AG08395 (cell line): ENCODE measurements at regions not wholly inside any gene's neighbourhood (a gene's known extent, or its start where the extent isn't known, plus 50 kb on each side); places are given as distances from the start of the nearest gene placed in this dataset.

ENCODE experiments used
- DNase-seq: peaks from one replicate; pipeline ENCODE4 v3.0.0; 2012; ENCODE audit warnings: mixed read lengths, low spot score

DNA sequence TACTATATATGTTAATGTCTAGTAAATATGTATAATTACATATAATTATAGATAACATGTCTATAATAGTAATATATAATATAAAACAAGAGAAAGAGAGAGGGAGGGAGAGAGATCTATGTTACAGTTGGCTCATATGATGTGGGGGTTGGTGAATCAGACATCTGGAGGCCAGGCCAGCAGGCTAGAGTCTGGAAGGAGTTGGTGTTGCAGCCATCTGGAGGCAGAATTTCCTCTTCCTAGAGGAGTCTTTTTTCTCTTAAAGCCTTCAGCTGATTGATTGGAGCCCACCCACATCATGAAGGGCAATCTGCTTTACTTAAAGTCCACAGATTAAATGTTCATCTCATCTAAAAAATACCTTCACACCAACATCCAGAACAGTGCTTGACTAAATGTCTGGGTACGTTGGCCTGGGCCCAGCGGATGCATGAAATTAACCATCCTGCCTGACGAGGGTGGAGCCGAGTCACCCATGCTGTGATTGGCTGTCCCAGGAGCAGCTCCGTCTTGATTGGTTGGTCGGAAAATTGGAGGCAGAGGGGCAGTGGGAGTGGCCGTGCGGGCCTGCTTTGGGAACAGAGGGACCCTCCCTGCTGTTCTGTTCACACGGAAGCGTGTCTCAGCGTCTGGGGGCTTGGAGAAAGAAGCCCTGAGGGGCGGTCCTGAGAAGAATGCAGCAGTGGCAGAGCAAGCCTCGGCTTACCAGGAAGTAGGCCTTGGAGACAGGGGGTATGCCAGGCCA lies 392.4 kb downstream of the QKI start:
- peak; percentile 38 for DNase-seq

DNA sequence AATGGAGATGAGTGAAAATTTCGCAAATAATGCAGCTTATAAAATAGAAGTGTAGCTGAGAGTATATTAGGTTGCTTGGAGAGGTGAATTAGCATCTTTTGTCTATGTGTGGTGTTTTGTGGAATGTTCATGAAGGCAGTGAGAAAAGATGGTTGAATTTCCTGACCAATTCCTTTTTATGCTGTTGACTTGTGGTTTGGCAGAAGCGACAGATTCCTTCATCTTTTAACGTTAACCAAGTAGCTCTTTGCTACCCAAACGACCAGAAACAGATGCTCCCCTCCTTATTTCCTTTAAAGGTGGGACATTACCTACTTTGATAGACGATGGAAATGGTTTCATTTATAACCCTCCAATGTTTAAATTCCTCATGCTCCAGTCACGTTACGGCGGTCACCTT lies 390.5 kb downstream of the QKI start:
- DNase-seq: no peak

DNA sequence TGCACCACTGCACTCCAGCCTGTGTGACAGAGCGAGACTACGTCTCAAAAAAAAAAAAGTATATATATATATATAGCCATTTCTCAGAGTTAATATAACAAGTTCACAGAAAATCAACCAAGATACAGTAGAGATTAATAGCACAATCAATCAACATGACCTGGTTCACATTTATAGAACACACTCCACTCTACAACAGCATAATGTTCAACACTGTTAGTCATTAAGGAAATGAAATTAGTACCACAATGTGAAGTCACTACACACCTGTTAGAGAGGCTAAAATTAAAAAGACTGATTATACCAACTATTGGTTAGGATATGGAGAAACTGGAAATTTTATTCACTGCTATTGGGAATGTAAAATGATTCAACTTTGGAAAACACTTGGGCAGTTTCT lies 387.7 kb downstream of the QKI start:
- no peak for DNase-seq

DNA sequence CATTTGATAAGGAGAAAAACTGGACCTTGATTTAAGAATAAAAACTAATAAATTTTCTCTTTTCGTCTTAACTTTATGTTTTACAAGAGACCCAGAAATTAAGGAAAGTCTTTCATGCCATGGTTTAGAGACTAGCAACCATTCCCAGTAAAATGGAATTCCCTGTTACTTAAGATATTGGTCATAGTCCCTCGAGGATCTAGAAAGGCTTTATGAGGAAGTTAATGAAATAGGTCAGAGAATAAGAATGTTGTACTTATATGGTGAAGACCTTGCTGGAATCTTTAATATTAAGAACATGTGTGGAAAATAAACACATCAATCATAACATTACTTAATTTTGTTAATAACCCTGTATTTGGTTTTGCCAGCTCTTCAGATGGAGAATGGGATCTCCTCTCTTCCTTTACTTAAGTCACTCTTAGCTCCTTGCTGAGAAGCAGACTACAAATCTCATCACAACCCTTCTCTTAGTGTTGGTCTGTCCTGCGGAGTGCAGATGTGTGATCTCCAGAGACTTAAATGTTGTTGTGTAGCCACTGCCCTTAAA lies 382.9 kb downstream of the QKI start:
- DNase-seq: no peak

DNA sequence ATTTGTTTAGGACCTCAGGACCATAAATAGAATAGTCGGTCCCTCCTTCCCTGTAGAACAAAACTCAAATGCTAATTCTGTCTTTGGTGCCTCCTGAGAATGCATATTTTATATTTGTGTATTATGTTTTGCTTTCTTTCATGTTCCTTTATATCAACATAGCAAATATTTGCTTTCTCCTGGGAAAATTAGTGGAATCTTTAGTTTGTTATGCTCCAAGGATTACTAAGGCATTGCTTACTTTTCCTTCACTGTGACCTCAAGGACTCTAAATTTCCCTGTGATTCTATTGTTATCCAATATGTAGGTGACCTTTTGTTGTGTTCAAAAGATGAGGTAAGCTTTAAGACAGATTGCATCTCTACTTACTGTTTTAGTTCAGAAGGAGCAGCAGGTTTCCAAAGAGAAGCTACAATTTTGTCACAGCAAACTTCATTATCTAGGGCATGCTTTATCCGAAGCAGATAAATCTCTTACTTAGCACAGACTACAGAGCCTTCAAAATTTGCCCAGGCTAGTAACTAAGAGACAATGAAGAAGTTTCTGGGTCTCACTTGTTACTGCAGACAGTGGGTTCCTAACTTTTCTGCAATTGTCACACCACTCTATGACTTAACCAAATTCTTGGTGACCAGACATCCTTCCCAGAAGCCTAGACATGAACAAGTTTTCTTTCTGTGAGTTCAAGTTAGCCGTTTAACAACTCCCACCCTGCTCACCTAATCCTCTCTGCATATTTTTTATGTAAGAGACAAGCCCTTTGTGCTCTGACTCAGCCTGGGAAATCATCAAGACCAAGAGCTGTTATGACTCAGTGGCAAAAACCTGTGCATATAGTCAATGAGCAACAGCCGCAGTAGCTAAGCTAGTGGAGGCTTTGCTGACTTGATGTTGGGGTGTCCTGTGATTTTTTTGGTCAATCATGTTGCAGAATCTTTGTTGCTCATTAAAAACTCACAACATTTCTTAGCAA lies 378.8 kb downstream of the QKI start:
- peak; percentile 52 for DNase-seq

DNA sequence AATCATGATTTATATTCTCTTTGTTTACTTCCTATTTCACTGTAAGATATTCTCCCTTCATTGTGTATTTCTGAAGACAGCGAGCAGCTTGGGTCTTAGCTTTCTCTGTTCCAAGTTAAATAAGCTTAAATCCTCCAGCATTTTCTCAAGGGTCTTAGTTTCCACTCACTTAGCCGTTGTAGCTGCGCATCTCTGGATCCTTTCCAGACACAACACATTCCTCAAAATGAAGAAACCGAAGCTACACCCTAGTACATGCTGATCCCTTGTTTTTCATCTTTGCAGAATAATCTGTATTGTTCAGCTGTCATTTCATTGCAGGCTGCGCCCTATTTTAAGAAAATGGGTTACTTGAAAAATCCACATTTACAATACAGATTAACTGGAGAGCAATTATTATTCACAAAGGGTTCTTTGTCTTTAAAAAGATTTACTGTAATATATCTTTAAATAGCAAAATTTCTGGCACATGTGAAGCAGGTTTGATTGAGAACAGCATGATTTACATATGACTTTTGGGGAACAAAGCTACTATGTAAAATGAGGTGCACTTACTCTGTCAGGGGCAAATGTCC lies 375.8 kb downstream of the QKI start:
- no peak for DNase-seq

DNA sequence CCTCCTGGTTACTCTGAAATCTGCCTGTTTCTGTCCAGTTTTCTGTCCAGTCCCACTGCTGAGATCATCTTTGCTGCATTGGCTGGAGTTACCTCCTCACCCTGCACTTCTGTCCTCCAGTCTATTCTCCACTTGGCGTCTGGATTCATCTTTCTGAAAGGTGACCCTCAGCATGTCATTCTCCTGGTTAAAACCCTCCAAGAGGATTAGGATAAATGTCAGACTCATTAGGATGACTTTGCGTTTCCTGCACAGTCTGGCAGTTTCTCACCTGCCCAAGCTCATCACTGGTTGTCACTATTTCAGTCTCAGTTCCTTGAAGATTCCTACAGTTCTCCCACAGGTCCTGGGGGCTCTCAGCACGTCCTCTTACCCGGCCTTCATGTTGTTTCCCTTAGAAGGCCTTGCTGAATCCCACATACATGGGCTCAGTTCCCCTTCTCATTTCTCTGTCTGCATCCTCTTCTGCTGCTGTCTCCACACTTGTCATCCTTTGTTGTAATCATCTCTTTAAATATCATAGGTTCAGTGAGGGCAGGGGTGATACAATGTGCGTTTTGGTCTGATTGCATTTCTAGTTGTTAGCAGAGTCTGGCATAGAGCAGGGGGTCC lies 374.8 kb downstream of the QKI start:
- DNase-seq: no peak

DNA sequence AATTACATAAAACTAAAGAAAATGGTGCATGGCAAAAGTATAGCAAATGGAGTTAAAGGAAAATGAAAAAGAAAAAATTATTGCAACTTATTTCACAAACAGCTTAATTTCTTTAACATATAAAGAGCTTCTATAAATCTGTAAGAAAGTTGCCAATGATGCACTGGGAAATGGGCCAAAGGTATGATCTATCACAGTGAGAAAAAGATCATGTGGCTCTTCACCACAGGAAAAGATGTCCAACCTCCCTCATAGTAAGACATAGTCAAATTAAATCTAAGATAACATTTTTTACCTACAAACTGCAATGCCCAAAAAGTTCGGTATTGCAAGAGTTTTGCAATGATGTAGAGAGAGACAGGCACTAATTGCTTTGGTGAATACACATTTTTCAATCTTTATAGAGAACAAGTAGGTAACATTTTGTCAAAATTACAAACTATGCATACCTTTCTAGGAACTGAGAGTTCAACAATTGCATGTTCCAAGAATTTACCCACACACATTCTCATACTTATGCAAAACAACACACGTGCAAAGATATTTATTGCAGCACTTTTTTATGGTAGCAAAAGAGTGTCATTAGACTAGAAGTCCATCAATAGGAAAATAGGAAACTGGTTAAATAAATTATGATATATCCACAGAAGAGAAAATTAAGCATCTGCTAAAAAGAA lies 372.6 kb downstream of the QKI start:
- DNase-seq: no peak

DNA sequence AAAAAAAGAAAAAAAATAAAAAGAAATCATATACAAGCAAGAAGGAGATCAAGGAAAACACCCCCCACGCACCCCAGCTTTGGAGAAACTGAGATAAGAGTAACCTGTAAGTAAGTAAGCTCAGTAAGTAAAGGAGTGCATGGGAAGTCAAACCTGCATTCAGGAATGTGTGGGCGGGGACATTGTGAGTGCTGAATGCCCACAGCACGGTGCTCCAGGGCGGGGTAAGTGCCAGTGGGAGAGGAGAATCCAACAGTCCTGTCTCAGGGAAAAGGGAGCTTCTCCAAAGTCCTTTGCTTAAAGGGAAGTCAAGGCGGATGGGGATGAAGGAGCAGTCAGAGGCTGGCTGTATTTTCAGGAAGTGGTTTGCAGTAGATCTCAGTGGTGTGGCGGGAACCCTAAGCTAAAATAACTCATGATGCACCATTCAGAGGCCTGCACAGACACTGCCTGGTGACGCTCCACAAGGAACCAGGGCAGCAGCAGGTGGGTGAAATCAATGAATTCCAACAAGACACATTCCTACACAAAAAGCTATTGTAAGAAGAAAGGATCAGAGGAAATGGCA lies 368.0 kb downstream of the QKI start:
- no peak for DNase-seq

DNA sequence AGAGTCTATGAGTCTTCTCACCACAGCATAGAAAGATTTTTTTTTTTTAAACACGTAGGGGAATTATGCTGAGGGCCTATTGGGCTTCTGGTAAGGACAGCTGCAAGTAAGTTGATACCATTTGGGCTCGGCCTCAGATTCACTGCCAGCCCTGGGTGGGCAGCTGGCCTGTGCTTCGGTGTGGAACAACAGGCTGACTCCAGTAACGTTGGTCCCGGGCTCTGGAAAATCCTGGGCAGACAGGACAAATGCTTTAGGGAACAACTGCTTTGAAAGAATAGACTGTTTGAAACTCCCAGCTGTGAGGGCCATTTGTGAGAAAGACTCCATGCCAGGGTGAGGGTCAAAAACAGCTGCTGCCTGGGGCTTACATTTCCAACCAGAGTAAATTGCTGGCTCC lies 366.5 kb downstream of the QKI start:
- DNase-seq: no peak

DNA sequence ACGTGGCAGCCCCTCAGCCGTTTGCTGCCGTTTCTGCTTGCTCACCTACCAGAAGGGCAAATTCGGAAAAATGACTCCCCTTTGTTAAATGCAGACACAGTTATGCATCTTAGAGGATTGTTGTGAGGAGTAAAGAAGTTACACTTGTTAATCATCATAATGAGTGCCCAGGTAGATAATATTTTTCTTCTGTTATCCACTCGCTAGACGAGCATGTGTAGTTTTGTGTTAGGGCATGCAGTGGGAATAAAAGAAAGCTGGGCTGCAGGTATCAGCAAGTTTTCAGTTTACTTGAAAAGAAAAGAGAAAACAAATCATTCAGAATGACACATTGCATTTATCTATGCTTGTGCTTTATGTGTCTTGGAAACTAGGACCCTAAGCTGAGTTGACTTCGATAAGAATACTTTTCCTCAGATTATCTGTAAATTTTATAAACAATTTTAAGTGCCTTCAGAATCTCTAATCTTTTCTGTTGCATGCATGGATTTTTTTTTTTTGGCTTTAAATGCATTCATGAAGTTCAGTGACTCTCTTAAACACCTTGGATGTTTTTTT lies 365.3 kb downstream of the QKI start:
- no peak for DNase-seq

DNA sequence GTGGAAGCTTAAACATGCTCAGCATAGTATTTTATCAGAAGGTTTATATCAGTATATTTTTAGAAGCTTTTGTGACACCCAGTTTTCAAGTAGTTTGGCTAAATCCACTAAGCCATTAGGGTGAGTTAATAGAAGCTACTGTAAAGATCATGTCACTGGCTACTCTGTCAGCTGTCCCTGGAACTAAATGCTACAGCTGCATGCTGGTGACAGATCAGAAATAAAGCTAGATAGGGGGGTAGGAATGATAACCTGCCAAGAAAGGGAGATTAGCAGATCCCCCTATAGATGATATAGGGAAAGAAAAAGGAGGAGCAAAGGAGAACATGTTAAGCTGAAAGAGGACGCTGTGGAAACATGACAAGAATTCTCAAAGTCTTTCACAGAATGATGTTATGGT lies 363.2 kb downstream of the QKI start:
- no peak for DNase-seq

DNA sequence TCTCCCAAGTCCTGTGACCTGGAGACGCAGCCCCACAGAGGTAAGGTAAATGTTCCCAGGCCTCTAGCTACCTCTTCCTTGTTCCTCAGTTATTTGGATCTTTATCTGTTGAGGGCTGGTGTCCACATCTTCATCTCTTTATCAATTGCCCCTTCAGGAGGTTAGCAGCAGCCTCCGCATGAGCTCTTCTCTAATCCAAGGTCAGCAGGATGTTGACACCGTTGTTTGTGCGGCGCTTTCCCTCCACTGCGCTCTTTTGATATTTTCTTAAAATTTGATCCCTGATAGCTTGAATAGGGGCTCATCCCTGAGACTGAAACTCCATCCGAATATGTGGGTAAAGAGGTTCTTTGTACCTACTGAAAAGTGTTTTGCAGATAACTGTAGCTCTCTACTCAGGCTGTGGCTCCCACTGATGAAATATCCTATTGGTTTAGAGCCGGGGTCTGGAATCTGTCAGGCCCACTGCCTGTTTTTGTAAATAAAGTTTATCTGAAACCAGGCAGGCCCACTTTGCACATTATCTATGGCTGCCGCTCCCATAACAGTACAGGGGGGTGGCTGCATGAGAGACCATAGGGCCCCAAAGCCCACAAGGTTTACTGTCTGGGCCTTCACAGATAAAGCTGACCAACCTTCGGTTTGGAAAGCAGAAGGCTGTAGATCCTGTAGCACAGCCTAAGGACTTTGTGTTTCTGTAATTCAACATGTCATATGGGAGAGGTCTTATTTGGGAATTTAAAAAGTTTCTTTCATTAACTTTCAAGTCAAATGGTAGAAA lies 362.6 kb downstream of the QKI start:
- DNase-seq: no peak

DNA sequence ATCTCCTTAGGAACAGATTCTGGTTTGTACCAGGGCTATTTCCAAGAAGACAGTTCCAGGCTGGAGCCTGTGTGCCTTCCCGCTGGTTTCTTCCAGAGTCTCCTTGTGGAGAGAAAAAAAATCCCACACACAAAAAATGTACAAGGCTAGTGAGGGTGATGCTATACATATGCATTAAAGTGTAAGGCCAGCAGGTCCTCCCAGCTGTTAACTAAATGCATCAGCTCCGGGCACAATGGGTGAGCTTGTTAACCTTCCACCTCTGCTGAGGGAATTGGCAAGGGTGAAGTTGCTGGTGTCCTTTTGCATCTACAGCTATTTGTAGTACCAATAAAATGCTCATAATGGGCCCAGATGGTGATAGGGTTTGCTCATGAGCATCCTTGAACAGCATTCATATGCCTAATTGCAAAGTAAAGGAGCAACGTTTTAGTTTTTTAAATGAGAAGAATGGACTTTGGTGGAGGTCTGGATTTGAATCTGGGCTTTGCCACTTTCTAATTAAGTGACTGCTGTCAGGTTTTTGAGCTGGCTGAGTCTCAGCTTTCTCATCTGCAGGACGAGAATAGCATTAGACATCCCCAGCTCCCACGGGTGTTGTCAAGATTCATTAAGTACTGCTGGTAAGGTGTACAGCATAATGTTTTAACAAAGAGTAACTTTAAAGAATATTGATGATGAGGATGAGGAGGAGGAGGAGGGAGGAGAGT lies 361.8 kb downstream of the QKI start:
- no peak for DNase-seq

DNA sequence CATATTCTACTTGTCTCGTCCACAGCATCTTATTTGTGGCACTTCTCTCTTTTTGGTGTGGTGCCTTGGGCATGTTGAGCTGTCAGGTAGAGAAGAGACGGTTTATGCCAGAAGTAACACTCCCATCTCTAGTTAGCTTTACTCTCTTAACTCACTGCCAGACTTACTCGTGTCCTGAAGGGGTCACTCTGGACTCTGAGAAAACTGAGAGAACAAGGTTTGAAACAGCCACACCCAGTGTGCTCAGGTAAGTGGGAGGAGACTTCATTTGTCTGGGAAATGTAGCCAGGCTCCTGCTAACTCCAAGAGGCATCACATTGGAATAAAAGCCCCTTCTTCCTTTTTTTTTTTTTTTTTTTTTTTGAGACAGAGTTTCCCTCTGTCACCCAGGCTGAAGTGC lies 360.8 kb downstream of the QKI start:
- no peak for DNase-seq

DNA sequence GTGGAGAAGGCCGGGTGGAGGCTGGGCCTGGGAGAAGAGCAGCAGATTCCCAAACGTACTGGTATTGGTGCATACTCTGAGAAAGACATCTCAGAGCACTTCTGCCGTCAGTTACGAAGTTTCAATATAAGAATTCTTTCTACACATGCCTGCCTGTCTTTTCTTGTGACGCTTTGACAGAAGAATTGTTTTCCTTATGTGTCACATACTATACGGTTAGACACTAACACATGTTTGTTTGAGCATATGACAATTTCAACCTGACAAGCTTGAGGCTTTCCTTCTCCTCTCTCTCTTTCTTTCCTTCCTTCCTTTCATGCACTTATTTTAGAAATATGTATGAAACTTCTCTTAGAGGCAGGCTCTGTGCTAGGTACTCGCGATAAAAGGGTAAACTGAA lies 360.0 kb downstream of the QKI start:
- DNase-seq: no peak

DNA sequence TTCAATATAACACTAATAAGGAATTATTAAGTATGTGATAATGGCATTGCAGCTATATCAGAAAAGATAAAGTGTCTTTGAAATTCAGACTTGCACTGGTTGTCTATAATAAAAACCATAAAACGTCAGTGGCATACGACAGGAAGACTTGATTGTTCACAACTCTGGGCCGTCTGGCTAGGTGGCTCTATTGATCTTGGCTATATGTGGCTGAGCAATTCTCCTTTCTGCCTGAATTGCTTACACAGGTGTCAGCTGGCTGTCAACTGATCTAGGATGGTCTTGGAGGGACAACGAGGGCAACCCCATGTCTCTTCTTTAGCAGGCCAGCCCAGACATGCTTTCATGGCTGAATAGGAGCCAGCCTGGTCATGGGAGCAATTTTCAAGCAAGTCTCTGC lies 359.1 kb downstream of the QKI start:
- DNase-seq: no peak

DNA sequence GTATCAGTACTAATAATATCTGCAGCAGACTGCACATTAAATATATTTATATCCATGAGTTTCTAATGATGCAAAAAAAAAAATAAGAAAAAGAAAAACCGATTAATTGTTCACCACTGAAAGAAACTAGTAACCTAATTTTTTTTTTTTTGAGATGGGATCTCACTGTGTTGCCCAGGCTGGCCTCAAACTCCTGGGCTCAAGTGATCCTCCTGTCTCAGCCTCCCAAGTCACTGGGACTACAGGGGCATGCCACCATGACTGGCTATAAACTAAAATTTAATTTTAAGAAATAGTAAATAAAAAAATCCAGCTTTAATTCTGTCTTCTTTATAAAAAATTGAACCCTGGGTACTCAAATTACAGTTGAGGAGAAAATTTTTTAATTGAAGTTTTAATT lies 358.2 kb downstream of the QKI start:
- no peak for DNase-seq

DNA sequence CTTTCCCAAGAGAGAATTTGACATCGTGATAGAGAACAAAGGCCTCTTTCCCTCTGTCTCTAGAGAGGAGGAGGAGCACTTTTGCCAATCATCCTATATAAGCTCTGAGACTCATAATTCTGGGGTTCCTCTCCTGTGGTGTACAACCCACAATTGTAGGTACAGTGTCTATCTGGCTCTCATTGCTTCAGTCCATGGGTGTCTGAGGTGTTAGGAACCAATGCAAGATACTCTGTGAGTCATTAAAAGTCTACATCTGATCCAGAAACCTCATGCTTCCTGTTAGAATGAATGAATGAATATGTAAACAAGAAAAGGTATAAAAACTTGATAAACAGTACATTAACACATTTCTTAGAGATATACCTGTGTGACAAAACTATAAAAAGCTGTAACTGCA lies 356.7 kb downstream of the QKI start:
- no peak for DNase-seq

DNA sequence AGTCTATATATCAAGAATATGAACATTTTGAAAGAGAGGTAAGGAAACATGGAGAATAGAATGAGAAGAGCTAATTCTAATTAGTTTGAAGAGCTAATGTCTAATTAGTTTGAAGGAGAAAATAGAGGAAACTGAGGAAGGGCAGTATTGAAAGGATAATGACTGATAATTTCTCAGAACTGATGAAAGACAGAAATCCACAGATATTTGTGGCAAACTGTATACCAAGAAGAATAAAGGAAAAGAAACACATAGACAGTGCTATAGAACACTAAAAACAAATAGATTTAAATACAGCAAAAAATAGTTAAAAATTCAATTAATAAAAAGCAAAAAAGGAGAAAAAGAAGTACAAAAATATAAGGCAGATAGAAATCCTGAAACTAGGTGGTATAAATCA lies 354.4 kb downstream of the QKI start:
- DNase-seq: no peak
